GM12892 (cell line): ENCODE measurements at regions not wholly inside any gene's neighbourhood (a gene's known extent, or its start where the extent isn't known, plus 50 kb on each side); places are given as distances from the start of the nearest gene placed in this dataset.

Experiments used
- POLR2A ChIP-seq: IDR thresholded peaks from 2 replicates; pipeline ENCODE4 v1.6.1; 2011; ENCODE audit warnings: low read depth, low read length, control low read depth
- POLR2AphosphoS5 ChIP-seq: IDR thresholded peaks from 2 replicates; pipeline ENCODE4 v1.6.1; 2011; ENCODE audit warnings: low read depth, low read length, control low read depth
- TAF1 ChIP-seq: IDR thresholded peaks from 2 replicates; pipeline ENCODE4 v1.6.1; 2011; ENCODE audit warnings: low read depth, mild to moderate bottlenecking, control low read depth, low read length, borderline replicate concordance

DNA sequence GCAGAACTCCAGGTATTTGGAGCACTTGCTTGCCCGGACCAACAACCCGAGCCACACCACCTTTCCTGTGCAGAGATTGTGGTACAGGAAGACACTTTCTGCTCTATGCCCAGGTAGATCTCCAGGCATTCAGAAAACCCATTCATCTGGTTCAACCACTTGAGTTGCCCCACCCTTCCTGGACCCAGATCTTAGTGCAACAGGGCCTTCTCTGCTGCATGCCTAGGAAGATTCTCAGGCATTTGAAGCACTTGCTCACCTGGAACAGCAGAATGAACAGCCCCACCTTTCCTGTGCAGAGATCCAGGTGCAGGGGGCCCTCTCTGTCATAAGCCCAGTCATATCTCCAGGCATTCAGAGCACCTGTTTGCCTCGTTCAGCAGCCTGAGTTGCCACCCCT is 412.8 kb upstream of the MGAT4C start:
- TF ChIP-seq POLR2AphosphoS5 (no peak), POLR2A (no peak), TAF1 (no peak)
